ENCODE measurements at regions not wholly inside any gene's neighbourhood (a gene's known extent, or its start where the extent isn't known, plus 50 kb on each side); places are given as distances from the start of the nearest gene placed in this dataset.

- no peak for DNase-seq
Measured at GRCh38 chr4:27187786-27188185, 327.1 kb downstream of the STIM2 start.

- DNase-seq: no peak
Measured at GRCh38 chr4:27189683-27190082, 329.0 kb downstream of the STIM2 start.

GRCh38 chr4:27191592-27191991 is 331.0 kb downstream of the STIM2 start:
- no peak for DNase-seq

- no peak for DNase-seq
Measured at GRCh38 chr4:27194599-27195176, 334.0 kb downstream of the STIM2 start.

- DNase-seq: no peak
Measured at GRCh38 chr4:27198246-27198645, 337.6 kb downstream of the STIM2 start.

GRCh38 chr4:27198971-27199370 is 338.3 kb downstream of the STIM2 start:
- no peak for DNase-seq

- DNase-seq: no peak
Measured at GRCh38 chr4:27206009-27206408, 345.4 kb downstream of the STIM2 start.

GRCh38 chr4:27210956-27211355 is 350.3 kb downstream of the STIM2 start:
- DNase-seq: no peak

GRCh38 chr4:27214010-27214409 is 353.4 kb downstream of the STIM2 start:
- DNase-seq: no peak

- no peak for DNase-seq
Measured at GRCh38 chr4:27215220-27215826, 354.7 kb downstream of the STIM2 start.

- no peak for DNase-seq
Measured at GRCh38 chr4:27217261-27217769, 356.7 kb downstream of the STIM2 start.

GRCh38 chr4:27218013-27218412 is 357.4 kb downstream of the STIM2 start:
- DNase-seq: no peak

GRCh38 chr4:27223326-27223725 is 362.7 kb downstream of the STIM2 start:
- no peak for DNase-seq

- no peak for DNase-seq
Measured at GRCh38 chr4:27233531-27233930, 372.9 kb downstream of the STIM2 start.

- no peak for DNase-seq
Measured at GRCh38 chr4:27234306-27234899, 373.8 kb downstream of the STIM2 start.

GRCh38 chr4:27239641-27240040 is 379.0 kb downstream of the STIM2 start:
- no peak for DNase-seq

- no peak for DNase-seq
Measured at GRCh38 chr4:27242217-27242616, 381.6 kb downstream of the STIM2 start.

- no peak for DNase-seq
Measured at GRCh38 chr4:27245216-27245615, 384.6 kb downstream of the STIM2 start.

GRCh38 chr4:27248829-27249228 is 388.2 kb downstream of the STIM2 start:
- no peak for DNase-seq

- no peak for DNase-seq
Measured at GRCh38 chr4:27251771-27252170, 391.1 kb downstream of the STIM2 start.

GRCh38 chr4:27267339-27267969 is 406.8 kb downstream of the STIM2 start:
- no peak for DNase-seq

- no peak for DNase-seq
Measured at GRCh38 chr4:27267970-27268355, 407.3 kb downstream of the STIM2 start.

GRCh38 chr4:27270435-27270834 is 409.8 kb downstream of the STIM2 start:
- DNase-seq: peak; percentile 26

- no peak for DNase-seq
Measured at GRCh38 chr4:27271555-27271954, 410.9 kb downstream of the STIM2 start.
